ENCODE measurements at regions not wholly inside any gene's neighbourhood (a gene's known extent, or its start where the extent isn't known, plus 50 kb on each side); places are given as distances from the start of the nearest gene placed in this dataset.
A peak's percentile ranks its signal among the peaks of the same experiment; 100 is the strongest.

- Histone ChIP-seq H3K4ac (ENCODE audit: low read depth, low read length) (peak overlapping the region; percentile 91), H3K9me1 (ENCODE audit: insufficient read depth, low read length) (peaks cover 6% of the 10 kb centered on the region; the same call in 1 of the 2 replicates), H2AK9ac (replicated peaks; ENCODE audit: low read depth, low read length, poor library complexity) (no peak overlapping the region), H3K4me3 (ENCODE audit: insufficient read depth, low read depth, low read length) (no peak overlapping the region), H3K27me3 (ENCODE audit: control insufficient read depth, insufficient read depth, low read length) (no peaks in the 10 kb centered on the region), H4K20me1 (ENCODE audit: insufficient read depth, low read length) (no peaks in the 10 kb centered on the region), H3K36me3 (ENCODE audit: control insufficient read depth, insufficient read depth, low read length) (no peaks in the 10 kb centered on the region), H3K4me1 (ENCODE audit: control insufficient read depth, insufficient read depth, low read length) (peaks cover 5% of the 10 kb centered on the region), H3K56ac (ENCODE audit: extremely low read depth, insufficient read depth, low read length) (peak overlapping the region; percentile 37; the same call in 1 of the 2 replicates), H2BK5ac (ENCODE audit: low read depth, low read length, poor library complexity, severe bottlenecking) (peak overlapping the region; percentile 56), H3K4me2 (ENCODE audit: low read depth, low read length) (no peak overlapping the region), H3K14ac (replicated peaks; ENCODE audit: low read depth, low read length) (peak overlapping the region; percentile 61), H3K9ac (ENCODE audit: low read depth, low read length) (no peak overlapping the region), H2AFZ (replicated peaks; ENCODE audit: low read length, poor library complexity) (peak overlapping the region; percentile 25), H3K27ac (ENCODE audit: insufficient read depth, low read length) (peak overlapping the region; percentile 11; the same call in 1 of the 2 replicates), H3K79me1 (ENCODE audit: low read depth in 1 of 2, low read length in 2 of 2) (no peaks in the 10 kb centered on the region), H3K9me3 (ENCODE audit: control insufficient read depth, insufficient read depth, low read length) (no peaks in the 10 kb centered on the region), H3K18ac (ENCODE audit: low read depth, low read length) (peak overlapping the region; percentile 50; the same call in 1 of the 2 replicates), H4K5ac (ENCODE audit: low read depth, low read length) (peak overlapping the region; percentile 14; the same call in 1 of the 2 replicates), H2BK20ac (ENCODE audit: low read depth, low read length) (peak overlapping the region; percentile 94), H2AK5ac (ENCODE audit: low read depth, low read length) (peak overlapping the region; percentile 83), H2BK15ac (ENCODE audit: low read depth, low read length) (peak overlapping the region; percentile 62; the same call in 2 of the 3 replicates), H3K23ac (ENCODE audit: low read depth, low read length) (peak overlapping the region; percentile 63), H4K91ac (ENCODE audit: insufficient read depth, low read depth, low read length) (peak overlapping the region; percentile 92), H2BK120ac (ENCODE audit: low read depth, low read length) (peak overlapping the region; percentile 94), H4K8ac (ENCODE audit: low read depth in 2 of 2, low read length in 2 of 2) (peak overlapping the region; percentile 59 to 86; a peak in 3 of 4 replicates)
- WGBS, 2 experiments (ENCODE audit: extremely low coverage in 2 of 2, insufficient read length in 1 of 2) = 57% methylated on average over 1 of the region's 8 CpGs; no CpG with 5 or more reads in 1 of the 2 experiments
- peak; percentile 53 for ATAC-seq (ENCODE audit: low read depth)
- dilution Hi-C loops (cut with HindIII; ENCODE audit: low sequenced_read_pairs, unreplicated experiment) (no loop called here), in situ Hi-C loops (cut with MboI; ENCODE audit: low sequenced_read_pairs) (no loop called here), intact Hi-C loops (cut with micrococcal nuclease) (no loop called here)
- ChIA-PET CTCF (no interaction called here), POLR2A (ENCODE audit: unreplicated experiment) (no interaction called here)
- 0 out of 2 replicates have a peak, but pooled peaks have one; percentile 32 for TF ChIP-seq BHLHE40 (IDR thresholded peaks at IDR 0.05; ENCODE audit: low read depth, low read length)
- TF ChIP-seq CHD1 (IDR thresholded peaks at IDR 0.05; ENCODE audit: low read depth, low read length) = no peak
- no peak for TF ChIP-seq SMC3 (IDR thresholded peaks at IDR 0.05; ENCODE audit: low read depth, low read length)
- BruUV-seq (replicated peaks) = no TSS peak
- DNase-seq = peak; percentile 25
Measured at GRCh38 chr13:106110241-106110855, 425.1 kb downstream of the EFNB2 start.

Measured in IMR-90 (cell line).